ENCODE measurements at regions not wholly inside any gene's neighbourhood (a gene's known extent, or its start where the extent isn't known, plus 50 kb on each side); places are given as distances from the start of the nearest gene placed in this dataset.

- TF ChIP-seq CTCF (IDR thresholded peaks at IDR 0.05; ENCODE audit: low read depth, low read length) = no peak
- DNase-seq (ENCODE audit: extremely low read depth, low read depth) = no peak
Observed at GRCh38 chr16:60907645-60908044, 1128.6 kb downstream of the CDH8 start.

GRCh38 chr16:60905811-60906210 is 1130.4 kb downstream of the CDH8 start:
- DNase-seq (ENCODE audit: extremely low read depth, low read depth) = no peak
- TF ChIP-seq CTCF (IDR thresholded peaks at IDR 0.05; ENCODE audit: low read depth, low read length) = no peak

- DNase-seq (ENCODE audit: extremely low read depth, low read depth) = no peak
- no peak for TF ChIP-seq CTCF (IDR thresholded peaks at IDR 0.05; ENCODE audit: low read depth, low read length)
Observed at GRCh38 chr16:60902114-60902513, 1134.1 kb downstream of the CDH8 start.

DNA sequence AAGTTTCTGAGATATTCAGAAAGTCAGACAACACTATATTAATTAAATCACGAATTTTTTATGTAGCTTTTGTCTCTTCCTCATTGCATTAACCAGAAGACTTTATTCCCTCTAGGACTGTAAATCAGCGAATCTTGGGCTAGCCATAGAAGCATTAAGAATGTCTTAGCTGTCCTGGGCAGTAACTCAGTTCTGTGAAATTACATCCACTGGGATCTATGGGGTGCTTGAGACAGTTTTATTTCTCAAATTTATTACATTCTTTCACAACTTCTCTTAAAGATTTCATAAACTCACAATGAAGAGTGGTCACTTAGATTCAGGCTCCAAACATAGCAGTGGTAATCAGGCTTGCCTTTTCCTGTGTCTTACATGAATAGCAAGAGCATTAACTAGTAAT is 1153.4 kb downstream of the CDH8 start:
- TF ChIP-seq CTCF (IDR thresholded peaks at IDR 0.05; ENCODE audit: low read depth, low read length) = no peak
- DNase-seq (ENCODE audit: extremely low read depth, low read depth) = no peak

DNA sequence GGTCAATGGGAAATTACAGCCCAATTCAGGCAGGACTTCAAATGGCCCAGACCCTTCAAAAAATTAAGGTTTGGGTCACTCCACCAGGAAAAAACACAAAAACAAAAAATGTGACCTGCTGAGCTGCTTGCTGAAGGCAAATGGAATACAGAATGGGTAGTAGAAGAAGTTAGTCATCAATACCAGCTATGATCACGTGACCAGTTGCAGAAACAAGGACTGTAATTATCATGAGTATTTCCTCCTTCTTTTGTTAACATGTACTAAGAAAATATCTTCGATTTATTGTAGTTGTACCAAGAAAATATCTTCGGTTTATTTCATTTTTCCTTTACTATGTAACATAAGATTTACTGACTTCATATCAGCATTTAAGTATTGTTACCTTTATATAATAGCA is 1183.6 kb downstream of the CDH8 start:
- no peak for TF ChIP-seq CTCF (IDR thresholded peaks at IDR 0.05; ENCODE audit: low read depth, low read length)
- DNase-seq (ENCODE audit: extremely low read depth, low read depth) = no peak

DNA sequence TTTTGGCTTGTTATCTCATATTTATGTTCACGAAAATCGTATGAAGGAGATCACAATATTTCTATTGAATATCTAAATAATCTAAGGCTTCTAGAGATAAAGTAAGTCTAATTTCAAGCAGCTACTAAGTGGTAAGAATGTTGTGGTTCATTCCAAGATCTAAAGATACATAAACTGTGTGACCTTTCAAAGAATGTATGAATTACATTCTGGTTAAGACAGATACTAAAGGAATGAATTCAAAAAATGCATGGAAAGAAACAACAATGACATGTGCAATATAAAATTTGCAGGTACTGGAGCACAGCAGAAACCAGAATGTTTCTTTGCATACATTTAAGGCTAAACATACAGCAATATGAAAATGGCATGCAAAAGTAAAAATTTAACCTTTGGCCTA is 1214.6 kb downstream of the CDH8 start:
- TF ChIP-seq CTCF (IDR thresholded peaks at IDR 0.05; ENCODE audit: low read depth, low read length) = no peak

DNA sequence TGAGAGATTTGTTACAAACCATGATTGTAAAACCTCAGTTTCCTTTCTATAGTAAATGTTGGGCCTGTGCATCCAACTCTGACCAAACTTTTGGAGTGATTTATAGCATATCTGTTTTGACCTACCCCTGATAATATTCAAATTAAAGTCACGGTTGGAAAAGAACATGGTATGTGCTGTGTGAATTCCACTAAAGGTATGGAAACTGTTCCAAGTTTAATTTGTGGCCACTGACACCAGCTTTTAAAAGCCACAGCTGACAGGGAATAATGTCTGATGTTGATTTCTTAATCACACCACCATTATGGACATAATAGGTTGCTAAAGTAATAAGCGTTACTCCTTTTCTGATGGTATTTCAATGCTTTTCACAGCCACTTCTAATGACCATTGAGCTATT is 1215.9 kb downstream of the CDH8 start:
- no peak for TF ChIP-seq CTCF (IDR thresholded peaks at IDR 0.05; ENCODE audit: low read depth, low read length)
- DNase-seq (ENCODE audit: extremely low read depth, low read depth) = no peak

More for the DNA sequence above, 1214.6 kb downstream of the CDH8 start:
- no peak for DNase-seq (ENCODE audit: extremely low read depth, low read depth)
